ENCODE measurements at regions not wholly inside any gene's neighbourhood (a gene's known extent, or its start where the extent isn't known, plus 50 kb on each side); places are given as distances from the start of the nearest gene placed in this dataset.
A peak's percentile ranks its signal among the peaks of the same experiment; 100 is the strongest.

DNA sequence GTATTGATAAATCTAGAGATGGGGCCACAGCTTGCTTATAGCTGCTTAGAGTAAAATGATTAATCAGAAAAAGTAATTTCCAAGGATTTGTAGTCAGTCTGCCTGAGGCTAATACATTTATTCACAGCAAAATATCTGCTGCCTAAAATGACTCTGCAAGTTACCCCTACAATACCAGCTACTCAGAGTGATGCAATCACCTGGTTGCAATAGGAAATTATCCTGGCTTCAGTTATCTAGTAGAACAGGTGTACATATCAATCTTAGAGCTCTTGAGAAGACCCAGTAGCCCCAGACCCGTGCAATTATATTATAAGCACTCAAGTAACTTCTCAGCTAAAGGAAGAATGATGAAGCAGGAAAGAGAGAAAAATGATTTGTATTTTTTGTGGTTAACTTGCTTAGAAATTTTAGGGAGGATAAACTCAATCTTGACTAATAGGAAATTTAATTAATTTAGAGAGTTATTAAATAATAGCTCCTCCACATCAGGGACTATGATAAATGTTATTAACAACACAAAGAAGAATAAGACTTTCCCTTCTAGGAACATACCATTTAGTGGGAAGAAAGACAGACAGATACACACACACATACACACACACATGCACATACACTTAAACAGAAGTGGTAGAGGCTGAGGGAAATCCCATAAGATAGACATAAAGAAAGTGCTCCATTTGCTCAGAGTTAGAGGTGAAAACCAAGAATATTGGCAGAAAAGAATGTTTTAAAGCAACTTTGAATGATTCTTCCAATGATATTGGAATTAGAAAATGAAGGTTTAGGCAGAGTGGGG lies 140.4 kb upstream of the PRSS1 start:
- no peaks in the 10 kb centered on the region for H3K4me1 ChIP-seq (ENCODE audit: control insufficient read depth, insufficient read depth, low read length)
- no peaks in the 10 kb centered on the region for H3K9me3 ChIP-seq (ENCODE audit: control insufficient read depth, insufficient read depth, low read length)
- H3K4me3 ChIP-seq (ENCODE audit: low read depth, low read length): no peak overlapping the region
- WGBS (ENCODE audit: insufficient coverage): no CpG with 5 or more reads among the region's 1 CpG
- H3K27ac ChIP-seq (ENCODE audit: low read depth, low read length): no peak overlapping the region
- H3K27me3 ChIP-seq (ENCODE audit: control insufficient read depth, insufficient read depth, low read length): no peaks in the 10 kb centered on the region
- no peak for DNase-seq (ENCODE audit: low read depth in 4 of 6, low spot score in 6 of 6)
- H3K36me3 ChIP-seq (ENCODE audit: control insufficient read depth, insufficient read depth, low read length): no peaks in the 10 kb centered on the region

DNA sequence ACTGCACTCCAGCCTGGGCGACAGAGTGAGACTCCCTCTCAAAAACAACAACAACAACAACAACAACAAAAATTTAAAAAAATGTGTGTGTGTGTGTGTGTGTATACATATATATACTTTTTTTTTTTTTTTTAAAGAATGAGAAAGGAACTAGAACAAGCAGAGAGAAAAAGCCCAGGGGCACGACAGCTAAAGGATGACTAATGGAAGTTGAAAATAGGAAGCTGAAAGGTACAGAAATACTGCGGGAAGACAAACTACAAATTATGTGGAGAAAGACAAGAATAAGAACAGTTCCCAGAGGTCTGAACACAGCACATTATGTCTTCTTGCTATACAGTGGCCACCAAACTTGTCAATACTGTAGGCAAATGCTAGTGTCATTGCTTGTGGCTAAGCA lies 141.9 kb upstream of the PRSS1 start:
- Histone ChIP-seq H3K9me3 (ENCODE audit: control insufficient read depth, insufficient read depth, low read length) (no peaks in the 10 kb centered on the region), H3K4me3 (ENCODE audit: low read depth, low read length) (no peak overlapping the region), H3K36me3 (ENCODE audit: control insufficient read depth, insufficient read depth, low read length) (no peaks in the 10 kb centered on the region), H3K4me1 (ENCODE audit: control insufficient read depth, insufficient read depth, low read length) (no peaks in the 10 kb centered on the region), H3K27ac (ENCODE audit: low read depth, low read length) (no peak overlapping the region), H3K27me3 (ENCODE audit: control insufficient read depth, insufficient read depth, low read length) (no peaks in the 10 kb centered on the region)
- WGBS (ENCODE audit: insufficient coverage): 60% methylated on average over 1 of the region's 3 CpGs
- DNase-seq (ENCODE audit: low read depth in 4 of 6, low spot score in 6 of 6): no peak

DNA sequence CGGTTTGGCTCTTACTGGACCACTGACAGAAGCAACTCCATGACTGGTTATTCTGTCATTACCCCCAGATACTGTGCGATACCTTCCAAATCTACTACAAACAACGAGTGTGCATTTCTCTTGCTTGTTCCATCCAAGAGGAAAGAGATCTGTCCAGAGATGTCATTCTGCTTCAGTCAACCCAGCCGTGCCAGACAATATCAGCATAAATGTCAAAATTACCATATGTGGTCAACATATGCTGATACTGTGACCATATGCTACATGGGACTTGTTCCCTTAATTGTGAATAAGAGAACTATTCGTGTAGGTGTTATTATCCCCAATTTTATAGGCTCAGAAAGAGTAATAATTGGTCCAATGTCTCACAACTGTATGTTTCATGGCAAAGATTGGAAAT lies 143.2 kb upstream of the PRSS1 start:
- no CpG with 5 or more reads among the region's 5 CpGs for WGBS (ENCODE audit: insufficient coverage)
- Histone ChIP-seq H3K36me3 (ENCODE audit: control insufficient read depth, insufficient read depth, low read length) (no peaks in the 10 kb centered on the region), H3K4me3 (ENCODE audit: low read depth, low read length) (no peak overlapping the region), H3K27me3 (ENCODE audit: control insufficient read depth, insufficient read depth, low read length) (no peaks in the 10 kb centered on the region), H3K9me3 (ENCODE audit: control insufficient read depth, insufficient read depth, low read length) (no peaks in the 10 kb centered on the region), H3K4me1 (ENCODE audit: control insufficient read depth, insufficient read depth, low read length) (no peaks in the 10 kb centered on the region), H3K27ac (ENCODE audit: low read depth, low read length) (no peak overlapping the region)
- peak in 1 of 6 donors; percentile 80 for DNase-seq (ENCODE audit: low read depth in 4 of 6, low spot score in 6 of 6)

DNA sequence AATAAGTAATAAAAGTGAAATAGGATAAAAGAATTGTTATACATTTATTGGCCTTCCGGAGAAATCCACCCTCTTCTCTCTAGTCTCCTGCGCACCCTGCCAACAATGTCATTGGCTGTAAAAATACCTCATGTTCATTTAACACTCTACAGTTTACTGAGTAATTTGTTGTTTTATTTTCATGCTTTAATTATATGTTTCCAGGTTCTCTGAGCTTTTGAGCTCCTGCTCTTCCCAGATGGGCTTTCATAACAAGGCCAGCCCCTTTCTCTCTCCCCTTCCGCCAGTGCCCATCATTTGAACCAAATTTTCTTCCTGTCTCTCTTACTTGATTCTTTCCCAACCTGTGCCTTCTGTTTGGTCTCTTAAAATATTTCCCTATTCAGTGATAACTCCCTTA lies 144.6 kb upstream of the PRSS1 start:
- no peaks in the 10 kb centered on the region for H3K27me3 ChIP-seq (ENCODE audit: control insufficient read depth, insufficient read depth, low read length)
- no peak overlapping the region for H3K4me3 ChIP-seq (ENCODE audit: low read depth, low read length)
- peak in 1 of 6 donors; percentile 60 for DNase-seq (ENCODE audit: low read depth in 4 of 6, low spot score in 6 of 6)
- H3K36me3 ChIP-seq (ENCODE audit: control insufficient read depth, insufficient read depth, low read length): no peaks in the 10 kb centered on the region
- H3K4me1 ChIP-seq (ENCODE audit: control insufficient read depth, insufficient read depth, low read length): no peaks in the 10 kb centered on the region
- 79% methylated on average over 1 of the region's 3 CpGs for WGBS (ENCODE audit: insufficient coverage)
- H3K27ac ChIP-seq (ENCODE audit: low read depth, low read length): no peak overlapping the region
- H3K9me3 ChIP-seq (ENCODE audit: control insufficient read depth, insufficient read depth, low read length): no peaks in the 10 kb centered on the region

DNA sequence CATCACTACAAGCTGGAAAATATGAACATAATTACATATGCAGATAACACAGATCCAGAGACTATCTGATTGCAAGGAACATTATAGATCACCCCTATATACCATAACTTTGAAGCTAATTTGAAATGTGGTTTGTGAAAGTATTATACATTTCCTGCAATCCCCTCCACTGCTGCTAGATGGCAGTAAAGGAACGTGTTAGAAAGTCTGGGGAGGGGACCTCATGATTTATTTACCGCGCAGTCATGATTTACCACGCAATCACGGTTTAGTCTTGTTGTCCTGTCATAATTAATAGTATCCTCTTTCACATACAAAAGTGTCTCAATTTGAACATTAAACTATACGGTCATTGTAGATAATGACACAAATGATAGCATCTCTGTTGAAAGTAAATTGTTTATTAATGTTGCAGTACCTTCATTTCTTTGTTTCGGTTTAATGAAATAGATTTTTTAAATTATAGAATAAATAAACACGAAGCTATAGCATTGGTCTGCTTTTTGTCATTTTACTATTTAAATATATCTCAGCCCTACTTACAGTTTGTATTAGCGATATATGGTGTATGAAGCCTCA lies 145.3 kb upstream of the PRSS1 start:
- Histone ChIP-seq H3K27me3 (ENCODE audit: control insufficient read depth, insufficient read depth, low read length) (no peaks in the 10 kb centered on the region), H3K4me1 (ENCODE audit: control insufficient read depth, insufficient read depth, low read length) (no peaks in the 10 kb centered on the region), H3K27ac (ENCODE audit: low read depth, low read length) (no peak overlapping the region), H3K36me3 (ENCODE audit: control insufficient read depth, insufficient read depth, low read length) (no peaks in the 10 kb centered on the region), H3K9me3 (ENCODE audit: control insufficient read depth, insufficient read depth, low read length) (no peaks in the 10 kb centered on the region), H3K4me3 (ENCODE audit: low read depth, low read length) (no peak overlapping the region)
- no CpG with 5 or more reads among the region's 9 CpGs for WGBS (ENCODE audit: insufficient coverage)
- peak in 5 of 6 donors; percentile 33 to 89 (median 46) for DNase-seq (ENCODE audit: low read depth in 4 of 6, low spot score in 6 of 6)

DNA sequence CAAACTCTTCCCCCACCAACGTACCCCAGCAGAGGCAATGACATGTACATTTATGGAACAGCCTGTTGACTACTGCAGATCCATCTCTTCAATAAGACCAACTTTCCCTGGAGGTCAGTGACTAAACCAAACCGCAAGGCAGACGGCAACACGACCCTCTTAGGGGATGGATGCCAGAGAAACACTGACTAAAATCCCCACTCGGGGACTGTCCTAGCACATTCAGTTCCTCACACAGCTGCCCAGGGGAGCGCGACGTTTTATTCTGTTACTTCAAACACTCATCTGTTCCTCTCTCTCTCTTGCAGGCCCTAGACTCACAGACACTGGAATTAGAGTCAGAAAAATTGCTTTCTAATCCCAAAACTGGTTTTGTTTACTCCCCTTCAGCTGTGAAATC lies 146.5 kb upstream of the PRSS1 start:
- no peak for DNase-seq (ENCODE audit: low read depth in 4 of 6, low spot score in 6 of 6)
- no peaks in the 10 kb centered on the region for H3K9me3 ChIP-seq (ENCODE audit: control insufficient read depth, insufficient read depth, low read length)

DNA sequence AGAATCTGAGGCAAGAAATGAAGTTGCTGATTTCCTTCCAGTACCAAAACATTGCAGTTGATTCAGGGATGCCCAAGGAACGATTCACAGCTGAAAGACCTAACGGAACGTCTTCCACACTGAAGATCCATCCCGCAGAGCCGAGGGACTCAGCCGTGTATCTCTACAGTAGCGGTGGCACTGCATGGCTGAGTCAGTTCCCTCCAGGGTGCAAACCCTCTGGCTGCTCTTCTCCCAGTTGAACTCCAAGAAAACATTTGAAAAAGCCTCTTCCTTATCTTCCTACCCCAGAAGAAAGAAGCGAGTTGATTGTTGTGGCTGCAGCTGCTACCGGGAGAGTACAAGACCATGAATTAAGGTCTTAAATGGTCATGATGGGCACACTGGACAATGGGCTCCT lies 147.1 kb upstream of the PRSS1 start:
- H3K4me3 ChIP-seq (ENCODE audit: low read depth, low read length): no peak overlapping the region
- no peaks in the 10 kb centered on the region for H3K27me3 ChIP-seq (ENCODE audit: control insufficient read depth, insufficient read depth, low read length)
- H3K36me3 ChIP-seq (ENCODE audit: control insufficient read depth, insufficient read depth, low read length): no peaks in the 10 kb centered on the region
- no peaks in the 10 kb centered on the region for H3K4me1 ChIP-seq (ENCODE audit: control insufficient read depth, insufficient read depth, low read length)
- H3K9me3 ChIP-seq (ENCODE audit: control insufficient read depth, insufficient read depth, low read length): no peaks in the 10 kb centered on the region
- DNase-seq (ENCODE audit: low read depth in 4 of 6, low spot score in 6 of 6): no peak
- no peak overlapping the region for H3K27ac ChIP-seq (ENCODE audit: low read depth, low read length)
- WGBS (ENCODE audit: insufficient coverage): 84% methylated on average over 7 of the region's 9 CpGs

More for the DNA sequence above, 146.5 kb upstream of the PRSS1 start:
- Histone ChIP-seq H3K27ac (ENCODE audit: low read depth, low read length) (no peak overlapping the region), H3K27me3 (ENCODE audit: control insufficient read depth, insufficient read depth, low read length) (no peaks in the 10 kb centered on the region), H3K4me1 (ENCODE audit: control insufficient read depth, insufficient read depth, low read length) (no peaks in the 10 kb centered on the region), H3K4me3 (ENCODE audit: low read depth, low read length) (no peak overlapping the region), H3K36me3 (ENCODE audit: control insufficient read depth, insufficient read depth, low read length) (no peaks in the 10 kb centered on the region)
- WGBS (ENCODE audit: insufficient coverage): 51% methylated on average over 8 of the region's 8 CpGs

DNA sequence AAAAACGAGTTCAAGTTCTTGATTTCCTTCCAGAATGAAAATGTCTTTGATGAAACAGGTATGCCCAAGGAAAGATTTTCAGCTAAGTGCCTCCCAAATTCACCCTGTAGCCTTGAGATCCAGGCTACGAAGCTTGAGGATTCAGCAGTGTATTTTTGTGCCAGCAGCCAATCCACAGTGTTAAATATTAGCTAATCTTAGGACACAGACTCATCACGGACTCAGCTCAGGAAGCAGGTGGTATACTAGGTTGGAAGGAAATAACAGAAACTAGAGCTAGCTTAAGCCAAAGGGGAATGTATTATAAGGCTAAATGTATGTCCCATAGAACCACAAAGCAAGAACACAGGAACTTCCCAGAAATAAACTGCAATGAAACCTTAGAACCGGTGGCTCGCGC lies 151.0 kb upstream of the PRSS1 start:
- no peaks in the 10 kb centered on the region for H3K36me3 ChIP-seq (ENCODE audit: control insufficient read depth, insufficient read depth, low read length)
- WGBS (ENCODE audit: insufficient coverage): 80% methylated on average over 1 of the region's 6 CpGs
- no peak overlapping the region for H3K4me3 ChIP-seq (ENCODE audit: low read depth, low read length)
- H3K9me3 ChIP-seq (ENCODE audit: control insufficient read depth, insufficient read depth, low read length): no peaks in the 10 kb centered on the region
- no peaks in the 10 kb centered on the region for H3K4me1 ChIP-seq (ENCODE audit: control insufficient read depth, insufficient read depth, low read length)
- no peak for DNase-seq (ENCODE audit: low read depth in 4 of 6, low spot score in 6 of 6)
- H3K27ac ChIP-seq (ENCODE audit: low read depth, low read length): no peak overlapping the region
- H3K27me3 ChIP-seq (ENCODE audit: control insufficient read depth, insufficient read depth, low read length): no peaks in the 10 kb centered on the region

DNA sequence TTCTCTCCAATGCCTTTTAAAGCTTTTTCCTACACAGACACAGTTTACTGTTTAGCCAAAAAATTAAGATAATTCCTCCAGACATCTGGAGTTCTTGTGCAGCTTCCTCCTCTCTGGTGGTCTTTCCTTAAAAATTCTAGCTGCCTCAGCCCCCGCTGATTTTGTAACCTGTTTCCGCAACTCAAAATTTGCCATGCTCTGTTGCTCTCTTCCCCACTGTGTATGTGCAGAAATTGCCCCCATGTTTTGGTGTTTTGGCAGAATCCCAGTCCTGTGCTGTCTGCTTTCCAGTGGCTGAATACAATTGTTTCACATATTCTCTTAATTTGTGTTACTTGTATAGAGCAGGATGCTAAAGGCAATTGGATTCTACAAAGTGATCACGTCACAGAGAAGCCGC lies 151.7 kb upstream of the PRSS1 start:
- DNase-seq (ENCODE audit: low read depth in 4 of 6, low spot score in 6 of 6): peak in 1 of 6 donors; percentile 53
- WGBS (ENCODE audit: insufficient coverage): 55% methylated on average over 2 of the region's 4 CpGs
- no peaks in the 10 kb centered on the region for H3K27me3 ChIP-seq (ENCODE audit: control insufficient read depth, insufficient read depth, low read length)
- H3K4me1 ChIP-seq (ENCODE audit: control insufficient read depth, insufficient read depth, low read length): no peaks in the 10 kb centered on the region
- H3K36me3 ChIP-seq (ENCODE audit: control insufficient read depth, insufficient read depth, low read length): no peaks in the 10 kb centered on the region
- H3K27ac ChIP-seq (ENCODE audit: low read depth, low read length): no peak overlapping the region
- H3K9me3 ChIP-seq (ENCODE audit: control insufficient read depth, insufficient read depth, low read length): no peaks in the 10 kb centered on the region
- no peak overlapping the region for H3K4me3 ChIP-seq (ENCODE audit: low read depth, low read length)

Data from spinal cord (tissue), 9 donors.